22Rv1 (cell line): ENCODE measurements at regions not wholly inside any gene's neighbourhood (a gene's known extent, or its start where the extent isn't known, plus 50 kb on each side); places are given as distances from the start of the nearest gene placed in this dataset.

Experiments
- H3K27ac ChIP-seq: fragments of 450-650 bp; 2 replicates; pipeline ENCODE4 v1.5.1; 2017
- CTCF ChIP-seq: fragments of 450-650 bp; IDR thresholded peaks from 2 replicates; pipeline ENCODE4 v1.5.1; 2017; ENCODE audit warnings: mild to moderate bottlenecking
- ZFX ChIP-seq: fragments of 450-650 bp; IDR thresholded peaks from 2 replicates; pipeline ENCODE4 v1.6.1; 2017; ENCODE audit warnings: antibody characterized with exemption, borderline replicate concordance

DNA sequence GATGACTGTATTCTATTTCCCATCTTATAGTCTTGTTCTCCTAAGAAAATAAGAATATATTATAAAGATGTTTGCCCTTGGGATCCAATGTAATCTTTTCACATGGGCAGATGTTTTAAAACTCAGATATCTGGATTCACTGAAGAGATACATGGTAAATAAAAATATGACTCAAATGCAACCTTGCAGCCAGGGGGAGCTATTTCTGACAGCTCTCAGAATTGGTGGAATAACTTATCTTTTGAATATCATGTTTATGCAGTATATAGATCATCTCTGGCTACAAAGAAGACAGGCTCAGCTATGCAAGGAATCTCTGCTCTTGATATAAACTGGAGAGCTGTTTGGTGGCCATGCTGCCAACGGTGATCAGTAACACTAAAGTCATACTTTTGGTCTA lies 274.7 kb downstream of the GLUD2 start:
- no peak overlapping the region for H3K27ac ChIP-seq
- TF ChIP-seq CTCF (peak; percentile 33; the same call in 1 of the 2 replicates), ZFX (no peak)

GRCh38 chrX:121323337-121323736 lies 275.9 kb downstream of the GLUD2 start:
- TF ChIP-seq CTCF: no peak
- no peak for TF ChIP-seq ZFX

GRCh38 chrX:121333942-121334341 lies 286.5 kb downstream of the GLUD2 start:
- no peak for TF ChIP-seq ZFX
- TF ChIP-seq CTCF: no peak
- H3K27ac ChIP-seq: no peak overlapping the region

More at GRCh38 chrX:121323337-121323736, 275.9 kb downstream of the GLUD2 start:
- H3K27ac ChIP-seq: no peak overlapping the region

GRCh38 chrX:121336831-121337421 lies 289.5 kb downstream of the GLUD2 start:
- TF ChIP-seq CTCF (no peak), ZFX (no peak)
- no peak overlapping the region for H3K27ac ChIP-seq

GRCh38 chrX:121337816-121338215 lies 290.4 kb downstream of the GLUD2 start:
- H3K27ac ChIP-seq: no peak overlapping the region
- TF ChIP-seq CTCF: no peak
- TF ChIP-seq ZFX: no peak

DNA sequence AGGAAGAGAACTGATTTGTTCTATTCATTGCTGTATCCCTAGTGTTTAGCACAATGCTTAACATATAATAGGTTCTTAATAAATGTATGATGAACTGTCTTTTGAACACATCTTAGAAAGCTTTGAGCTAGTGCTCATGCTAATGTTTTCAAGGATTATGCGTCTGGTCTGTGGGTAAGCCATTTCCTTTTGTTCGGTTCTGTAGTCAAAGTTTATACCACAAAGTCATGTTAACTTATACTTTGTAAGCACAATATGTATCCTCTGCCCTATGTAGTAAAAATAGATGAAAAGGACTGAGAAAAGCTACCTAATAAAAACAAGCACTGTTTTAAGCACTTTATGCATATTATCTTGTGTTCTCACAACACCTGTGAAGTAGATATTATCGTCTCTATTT lies 301.9 kb downstream of the GLUD2 start:
- H3K27ac ChIP-seq: no peak overlapping the region
- TF ChIP-seq CTCF (no peak), ZFX (no peak)

DNA sequence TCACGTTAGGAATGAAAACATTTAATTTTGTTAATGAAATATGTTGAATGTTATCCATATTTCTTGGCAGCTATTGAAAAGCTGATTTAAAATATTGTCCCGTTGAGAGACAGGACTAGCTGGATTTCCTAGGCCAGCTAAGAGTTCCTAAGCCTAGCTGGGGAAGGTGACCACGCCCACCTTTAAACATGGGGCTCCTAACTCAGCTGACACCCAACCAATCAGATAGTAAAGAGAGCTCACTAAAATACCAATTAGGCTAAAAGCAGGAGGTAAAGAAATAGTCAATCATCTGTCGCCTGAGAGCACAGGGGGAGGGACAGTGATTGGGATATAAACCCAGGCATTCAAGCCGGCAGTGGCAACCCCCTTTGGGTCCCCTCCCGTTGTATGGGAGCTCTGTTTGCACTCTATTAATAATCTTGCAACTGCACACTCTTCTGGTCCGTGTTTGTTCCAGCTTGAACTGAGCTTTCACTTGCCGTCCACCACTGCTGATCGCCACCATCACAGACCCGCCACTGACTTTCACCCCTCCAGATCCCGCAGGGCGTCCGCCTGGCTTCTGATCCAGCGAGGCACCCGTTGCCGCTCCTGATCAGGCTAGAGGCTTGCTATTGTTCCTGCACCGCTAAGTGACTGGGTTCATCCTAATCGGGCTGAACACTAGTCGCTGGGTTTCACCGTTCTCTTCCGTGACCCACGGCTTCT lies 308.9 kb downstream of the GLUD2 start:
- no peak overlapping the region for H3K27ac ChIP-seq
- TF ChIP-seq CTCF (no peak), ZFX (no peak)
